ENCODE measurements at regions not wholly inside any gene's neighbourhood (a gene's known extent, or its start where the extent isn't known, plus 50 kb on each side); places are given as distances from the start of the nearest gene placed in this dataset.
A peak's percentile ranks its signal among the peaks of the same experiment; 100 is the strongest.

GRCh38 chr15:46856839-46857502 is 860.3 kb upstream of the SEMA6D start:
- peaks cover under 1% of the 10 kb centered on the region; the same call in 1 of the 2 replicates for H3K9me3 Mint-ChIP-seq
- POLR2A ChIA-PET, result no interaction called here
- peak; percentile 61 for ATAC-seq

GRCh38 chr15:46858150-46858549 is 859.2 kb upstream of the SEMA6D start:
- no peak overlapping the region for H3K4me3 Mint-ChIP-seq
- ATAC-seq, result no peak
- H3K27me3 Mint-ChIP-seq (ENCODE audit: low read depth), result no peaks in the 10 kb centered on the region
- H3K4me1 Mint-ChIP-seq, result peaks cover 19% of the 10 kb centered on the region
- ChIA-PET CTCF (no interaction called here), POLR2A (no interaction called here)
- H3K9me3 Mint-ChIP-seq, result peaks cover 8% of the 10 kb centered on the region; the same call in 1 of the 2 replicates
- no peaks in the 10 kb centered on the region for H3K36me3 Mint-ChIP-seq
- no peak for DNase-seq (ENCODE audit: low spot score)
- no peak overlapping the region for H3K27ac Mint-ChIP-seq
- TF ChIP-seq, protein P1, sequence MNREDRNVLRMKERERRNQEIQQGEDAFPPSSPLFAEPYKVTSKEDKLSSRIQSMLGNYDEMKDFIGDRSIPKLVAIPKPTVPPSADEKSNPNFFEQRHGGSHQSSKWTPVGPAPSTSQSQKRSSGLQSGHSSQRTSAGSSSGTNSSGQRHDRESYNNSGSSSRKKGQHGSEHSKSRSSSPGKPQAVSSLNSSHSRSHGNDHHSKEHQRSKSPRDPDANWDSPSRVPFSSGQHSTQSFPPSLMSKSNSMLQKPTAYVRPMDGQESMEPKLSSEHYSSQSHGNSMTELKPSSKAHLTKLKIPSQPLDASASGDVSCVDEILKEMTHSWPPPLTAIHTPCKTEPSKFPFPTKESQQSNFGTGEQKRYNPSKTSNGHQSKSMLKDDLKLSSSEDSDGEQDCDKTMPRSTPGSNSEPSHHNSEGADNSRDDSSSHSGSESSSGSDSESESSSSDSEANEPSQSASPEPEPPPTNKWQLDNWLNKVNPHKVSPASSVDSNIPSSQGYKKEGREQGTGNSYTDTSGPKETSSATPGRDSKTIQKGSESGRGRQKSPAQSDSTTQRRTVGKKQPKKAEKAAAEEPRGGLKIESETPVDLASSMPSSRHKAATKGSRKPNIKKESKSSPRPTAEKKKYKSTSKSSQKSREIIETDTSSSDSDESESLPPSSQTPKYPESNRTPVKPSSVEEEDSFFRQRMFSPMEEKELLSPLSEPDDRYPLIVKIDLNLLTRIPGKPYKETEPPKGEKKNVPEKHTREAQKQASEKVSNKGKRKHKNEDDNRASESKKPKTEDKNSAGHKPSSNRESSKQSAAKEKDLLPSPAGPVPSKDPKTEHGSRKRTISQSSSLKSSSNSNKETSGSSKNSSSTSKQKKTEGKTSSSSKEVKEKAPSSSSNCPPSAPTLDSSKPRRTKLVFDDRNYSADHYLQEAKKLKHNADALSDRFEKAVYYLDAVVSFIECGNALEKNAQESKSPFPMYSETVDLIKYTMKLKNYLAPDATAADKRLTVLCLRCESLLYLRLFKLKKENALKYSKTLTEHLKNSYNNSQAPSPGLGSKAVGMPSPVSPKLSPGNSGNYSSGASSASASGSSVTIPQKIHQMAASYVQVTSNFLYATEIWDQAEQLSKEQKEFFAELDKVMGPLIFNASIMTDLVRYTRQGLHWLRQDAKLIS (CRISPR knock-in tag; IDR thresholded peaks at IDR 0.05; ENCODE audit: borderline replicate concordance), result no peak
- TF ChIP-seq, protein P2, sequence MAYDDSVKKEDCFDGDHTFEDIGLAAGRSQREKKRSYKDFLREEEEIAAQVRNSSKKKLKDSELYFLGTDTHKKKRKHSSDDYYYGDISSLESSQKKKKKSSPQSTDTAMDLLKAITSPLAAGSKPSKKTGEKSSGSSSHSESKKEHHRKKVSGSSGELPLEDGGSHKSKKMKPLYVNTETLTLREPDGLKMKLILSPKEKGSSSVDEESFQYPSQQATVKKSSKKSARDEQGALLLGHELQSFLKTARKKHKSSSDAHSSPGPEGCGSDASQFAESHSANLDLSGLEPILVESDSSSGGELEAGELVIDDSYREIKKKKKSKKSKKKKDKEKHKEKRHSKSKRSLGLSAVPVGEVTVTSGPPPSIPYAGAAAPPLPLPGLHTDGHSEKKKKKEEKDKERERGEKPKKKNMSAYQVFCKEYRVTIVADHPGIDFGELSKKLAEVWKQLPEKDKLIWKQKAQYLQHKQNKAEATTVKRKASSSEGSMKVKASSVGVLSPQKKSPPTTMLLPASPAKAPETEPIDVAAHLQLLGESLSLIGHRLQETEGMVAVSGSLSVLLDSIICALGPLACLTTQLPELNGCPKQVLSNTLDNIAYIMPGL (CRISPR knock-in tag; IDR thresholded peaks at IDR 0.05), result no peak
- no peak for TF ChIP-seq RORB (CRISPR knock-in tag; IDR thresholded peaks at IDR 0.05)
- no peak for TF ChIP-seq ZNF532 (CRISPR knock-in tag; IDR thresholded peaks at IDR 0.05; ENCODE audit: borderline replicate concordance)
- no peak for TF ChIP-seq ELF4 (CRISPR knock-in tag; IDR thresholded peaks at IDR 0.05; ENCODE audit: low read depth)
- TF ChIP-seq, protein P3, sequence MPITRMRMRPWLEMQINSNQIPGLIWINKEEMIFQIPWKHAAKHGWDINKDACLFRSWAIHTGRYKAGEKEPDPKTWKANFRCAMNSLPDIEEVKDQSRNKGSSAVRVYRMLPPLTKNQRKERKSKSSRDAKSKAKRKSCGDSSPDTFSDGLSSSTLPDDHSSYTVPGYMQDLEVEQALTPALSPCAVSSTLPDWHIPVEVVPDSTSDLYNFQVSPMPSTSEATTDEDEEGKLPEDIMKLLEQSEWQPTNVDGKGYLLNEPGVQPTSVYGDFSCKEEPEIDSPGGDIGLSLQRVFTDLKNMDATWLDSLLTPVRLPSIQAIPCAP (CRISPR knock-in tag; IDR thresholded peaks at IDR 0.05), result no peak
- no peak for TF ChIP-seq ZNF121 (CRISPR knock-in tag; IDR thresholded peaks at IDR 0.05)
- TF ChIP-seq NR1H2 (CRISPR knock-in tag; IDR thresholded peaks at IDR 0.05), result no peak
- TF ChIP-seq, protein P4, sequence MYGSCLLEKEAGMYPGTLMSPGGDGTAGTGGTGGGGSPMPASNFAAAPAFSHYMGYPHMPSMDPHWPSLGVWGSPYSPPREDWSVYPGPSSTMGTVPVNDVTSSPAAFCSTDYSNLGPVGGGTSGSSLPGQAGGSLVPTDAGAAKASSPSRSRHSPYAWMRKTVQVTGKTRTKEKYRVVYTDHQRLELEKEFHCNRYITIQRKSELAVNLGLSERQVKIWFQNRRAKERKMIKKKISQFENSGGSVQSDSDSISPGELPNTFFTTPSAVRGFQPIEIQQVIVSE (CRISPR knock-in tag; IDR thresholded peaks at IDR 0.05; ENCODE audit: borderline replicate concordance), result no peak
- TF ChIP-seq SMAD3 (CRISPR knock-in tag; IDR thresholded peaks at IDR 0.05; ENCODE audit: borderline replicate concordance), result no peak

More at GRCh38 chr15:46856839-46857502, 860.3 kb upstream of the SEMA6D start:
- Mint-ChIP-seq H3K36me3 (no peaks in the 10 kb centered on the region), H3K4me1 (peaks cover 19% of the 10 kb centered on the region), H3K4me3 (no peak overlapping the region), H3K27me3 (ENCODE audit: low read depth) (no peaks in the 10 kb centered on the region), H3K27ac (no peak overlapping the region)
- CTCF ChIA-PET, result no interaction called here
- no peak for TF ChIP-seq ZNF263 (CRISPR knock-in tag; IDR thresholded peaks at IDR 0.05; ENCODE audit: low read depth)
- no peak for TF ChIP-seq FOXP1 (CRISPR knock-in tag; IDR thresholded peaks at IDR 0.05; ENCODE audit: borderline replicate concordance)
- TF ChIP-seq RORB (CRISPR knock-in tag; IDR thresholded peaks at IDR 0.05), result no peak
- no peak for TF ChIP-seq MYBL2 (CRISPR knock-in tag; IDR thresholded peaks at IDR 0.05)
- TF ChIP-seq JUN (CRISPR knock-in tag; IDR thresholded peaks at IDR 0.05), result no peak
- TF ChIP-seq ZMAT4 (CRISPR knock-in tag; IDR thresholded peaks at IDR 0.05), result no peak
- no peak for TF ChIP-seq CREB1 (CRISPR knock-in tag; IDR thresholded peaks at IDR 0.05)
- TF ChIP-seq KAT7 (CRISPR knock-in tag; IDR thresholded peaks at IDR 0.05; ENCODE audit: borderline replicate concordance), result no peak
- TF ChIP-seq, protein P4 (CRISPR knock-in tag; IDR thresholded peaks at IDR 0.05; ENCODE audit: borderline replicate concordance), result no peak
- TF ChIP-seq ZBTB21 (CRISPR knock-in tag; IDR thresholded peaks at IDR 0.05; ENCODE audit: borderline replicate concordance), result no peak
- TF ChIP-seq SMAD3 (CRISPR knock-in tag; IDR thresholded peaks at IDR 0.05; ENCODE audit: borderline replicate concordance), result no peak
- TF ChIP-seq, protein P5, sequence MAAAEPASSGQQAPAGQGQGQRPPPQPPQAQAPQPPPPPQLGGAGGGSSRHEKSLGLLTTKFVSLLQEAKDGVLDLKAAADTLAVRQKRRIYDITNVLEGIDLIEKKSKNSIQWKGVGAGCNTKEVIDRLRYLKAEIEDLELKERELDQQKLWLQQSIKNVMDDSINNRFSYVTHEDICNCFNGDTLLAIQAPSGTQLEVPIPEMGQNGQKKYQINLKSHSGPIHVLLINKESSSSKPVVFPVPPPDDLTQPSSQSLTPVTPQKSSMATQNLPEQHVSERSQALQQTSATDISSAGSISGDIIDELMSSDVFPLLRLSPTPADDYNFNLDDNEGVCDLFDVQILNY (CRISPR knock-in tag; IDR thresholded peaks at IDR 0.05), result no peak
- TF ChIP-seq NFE2L1 (CRISPR knock-in tag; IDR thresholded peaks at IDR 0.05), result no peak
- no peak for TF ChIP-seq ZNF121 (CRISPR knock-in tag; IDR thresholded peaks at IDR 0.05)
- TF ChIP-seq JAZF1 (CRISPR knock-in tag; IDR thresholded peaks at IDR 0.05), result no peak
- TF ChIP-seq, protein P6, sequence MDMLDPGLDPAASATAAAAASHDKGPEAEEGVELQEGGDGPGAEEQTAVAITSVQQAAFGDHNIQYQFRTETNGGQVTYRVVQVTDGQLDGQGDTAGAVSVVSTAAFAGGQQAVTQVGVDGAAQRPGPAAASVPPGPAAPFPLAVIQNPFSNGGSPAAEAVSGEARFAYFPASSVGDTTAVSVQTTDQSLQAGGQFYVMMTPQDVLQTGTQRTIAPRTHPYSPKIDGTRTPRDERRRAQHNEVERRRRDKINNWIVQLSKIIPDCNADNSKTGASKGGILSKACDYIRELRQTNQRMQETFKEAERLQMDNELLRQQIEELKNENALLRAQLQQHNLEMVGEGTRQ (CRISPR knock-in tag; IDR thresholded peaks at IDR 0.05), result no peak
- TF ChIP-seq FOXK1 (CRISPR knock-in tag; IDR thresholded peaks at IDR 0.05), result no peak
- no peak for TF ChIP-seq CBFB (CRISPR knock-in tag; IDR thresholded peaks at IDR 0.05; ENCODE audit: low read depth)
- no peak for TF ChIP-seq GTF2I (CRISPR knock-in tag; conservative IDR thresholded peaks at IDR 0.05)
- TF ChIP-seq EMX1 (CRISPR knock-in tag; IDR thresholded peaks at IDR 0.05), result no peak
- no peak for DNase-seq (ENCODE audit: low spot score)

Data from WTC11 (cell line).